GM12878 (cell line): ENCODE measurements at regions not wholly inside any gene's neighbourhood (a gene's known extent, or its start where the extent isn't known, plus 50 kb on each side); places are given as distances from the start of the nearest gene placed in this dataset.

Source experiments
- ATAC-seq: fragments of 200-7000 bp; cut with Tn5 transposase; 3 replicates; pipeline ENCODE4 v1.9.1; 2020; ENCODE audit warnings: mild to moderate bottlenecking, moderate library complexity
- BruUV-seq: library from RNA; stranded (reverse); fragments of 400-500 nt; replicated peaks from 2 replicates; lab custom pipeline; 2021; lab: Mats Ljungman, UMichigan
- CTCF ChIA-PET: fragments of 300-600 bp; sonication (Branson Sonifier 250); formaldehyde crosslinking; extraction: SDS; loops from one replicate; lab custom pipeline; 2021; ENCODE audit warnings: inconsistent platforms; lab: Yijun Ruan, JAX
- POLR2A ChIA-PET: fragments of 350-600 bp; formaldehyde crosslinking; extraction: SDS; loops from one replicate; lab custom pipeline; 2021; ENCODE audit warnings: inconsistent platforms; lab: Charles Lee
- RAD21 ChIA-PET: fragments of 300-600 bp; sonication (Branson Sonifier 250); formaldehyde crosslinking; loops from one replicate; lab custom pipeline; 2023; ENCODE audit warnings: antibody characterized with exemption; ENCODE audit not compliant: unreplicated experiment; lab: Charles Lee
- SMC1A ChIA-PET: fragments of 300-600 bp; sonication (Branson Sonifier 250); formaldehyde crosslinking; loops from one replicate; lab custom pipeline; 2023; ENCODE audit not compliant: unreplicated experiment, uncharacterized antibody; lab: Charles Lee
- DNase-seq: peaks from one replicate; pipeline ENCODE4 v3.0.0-alpha.2; 2011; ENCODE audit warnings: low read depth, low spot score
- FAIRE-seq: peaks from 3 replicates; lab custom pipeline; 2011; peaks lifted over from hg19 to GRCh38; lab: Jason Lieb, UNC
- H2AFZ ChIP-seq: 2 replicates; pipeline ENCODE4 v1.6.0; 2011; ENCODE audit warnings: low read depth, low read length, control low read depth; ENCODE audit not compliant: control insufficient read depth
- H3K27ac ChIP-seq: 2 replicates; pipeline ENCODE4 v1.5.1; 2011; ENCODE audit warnings: control low read depth; ENCODE audit not compliant: control insufficient read depth, insufficient read depth
- H3K27me3 ChIP-seq, 2 experiments: replicated peaks in 1 of 2; 2 replicates each; pipeline versions ENCODE4 v1.6.0 to v1.6.1; 2011; ENCODE audit warnings: low read length in 1 of 2; ENCODE audit not compliant: control insufficient read depth in 2 of 2, insufficient read depth in 2 of 2
- H3K36me3 ChIP-seq, 2 experiments: 2 replicates each; pipeline ENCODE4 v1.5.1; 2011; ENCODE audit warnings: low read length in 1 of 2; ENCODE audit not compliant: control insufficient read depth in 2 of 2, insufficient read depth in 2 of 2
- H3K4me1 ChIP-seq: 2 replicates; pipeline ENCODE4 v1.6.1; 2011; ENCODE audit warnings: mild to moderate bottlenecking, low read length, moderate library complexity, mixed read lengths; ENCODE audit not compliant: control insufficient read depth, insufficient read depth
- H3K4me2 ChIP-seq: 2 replicates; pipeline ENCODE4 v1.6.0; 2011; ENCODE audit warnings: control low read depth; ENCODE audit not compliant: control insufficient read depth, insufficient read depth
- H3K4me3 ChIP-seq: fragments of 200-600 bp; sonication (generic); 2 replicates; pipeline ENCODE4 v1.5.1; 2016
- H3K79me2 ChIP-seq: 2 replicates; pipeline ENCODE4 v1.6.0; 2011; ENCODE audit warnings: low read length; ENCODE audit not compliant: control insufficient read depth, insufficient read depth
- H3K9ac ChIP-seq: 2 replicates; pipeline ENCODE4 v1.8.0; 2011; ENCODE audit warnings: low read length, control low read depth, mixed read lengths; ENCODE audit not compliant: control insufficient read depth, insufficient read depth
- H3K9me3 ChIP-seq: replicated peaks from 3 replicates; pipeline ENCODE4 v1.5.1; 2011; ENCODE audit warnings: mild to moderate bottlenecking, low read length; ENCODE audit not compliant: control insufficient read depth, insufficient read depth
- H4K20me1 ChIP-seq: 2 replicates; pipeline ENCODE4 v1.6.0; 2011; ENCODE audit not compliant: control insufficient read depth, insufficient read depth
- BACH1 ChIP-seq: fragments of 450-650 bp; IDR thresholded peaks from 2 replicates; pipeline ENCODE4 v1.6.1; 2017; ENCODE audit warnings: mild to moderate bottlenecking, borderline replicate concordance
- CUX1 ChIP-seq: IDR thresholded peaks from 2 replicates; pipeline ENCODE4 v1.6.1; 2012; ENCODE audit warnings: improper control_type of control experiment, low read depth, low read length; ENCODE audit not compliant: insufficient replicate concordance
- EED ChIP-seq: sonication (generic); IDR thresholded peaks from 2 replicates; pipeline ENCODE4 v1.6.1; 2016; ENCODE audit warnings: antibody characterized with exemption, low read depth
- NKRF ChIP-seq: fragments of 450-650 bp; conservative IDR thresholded peaks from 2 replicates; pipeline ENCODE4 v1.6.1; 2017; ENCODE audit warnings: mild to moderate bottlenecking, moderate library complexity
- WGBS: methylation state at CpG from one replicate; pipeline ENCODE4 v1.1.6; 2016; ENCODE audit warnings: low lambda C conversion rate; ENCODE audit not compliant: insufficient replicate concordance, insufficient coverage; ENCODE audit errors: missing lambda C conversion rate; 5-methylcytosine and 5-hydroxymethylcytosine counted together
- in situ Hi-C: fragments of 300-500 bp; cut with MboI; formaldehyde crosslinking; loops from 9 replicates; pipeline ENCODE4 v1.14.3; 2018; ENCODE audit warnings: mixed read lengths
- intact Hi-C: fragments of 100-400 bp; cut with micrococcal nuclease; formaldehyde crosslinking; loops from one replicate; pipeline ENCODE4 v1.14.2; 2022; ENCODE audit not compliant: unreplicated experiment
- TF ChIP-seq, protein P1 (sequence below): fragments of 450-650 bp; IDR thresholded peaks from 2 replicates; pipeline ENCODE4 v1.6.1; 2018; ENCODE audit warnings: borderline replicate concordance, mild to moderate bottlenecking; ENCODE audit not compliant: partially characterized antibody
- TF ChIP-seq, protein P2 (sequence below): fragments of 450-650 bp; IDR thresholded peaks from 2 replicates; pipeline ENCODE4 v1.6.1; 2016; ENCODE audit warnings: mild to moderate bottlenecking, moderate library complexity, borderline replicate concordance
- TF ChIP-seq, protein P3 (sequence below): IDR thresholded peaks from 2 replicates; pipeline ENCODE4 v1.6.1; 2011; ENCODE audit warnings: mild to moderate bottlenecking, low read depth, low read length, moderate library complexity; ENCODE audit not compliant: insufficient replicate concordance

GRCh38 chr18:78546281-78546680, 433.3 kb upstream of the SALL3 start:
- RAD21 ChIA-PET, result no interaction called here
- no peak overlapping the region for H2AFZ ChIP-seq
- H4K20me1 ChIP-seq, result no peaks in the 10 kb centered on the region
- no peaks in the 10 kb centered on the region for H3K4me1 ChIP-seq
- no peaks in the 10 kb centered on the region for H3K27me3 ChIP-seq
- H3K4me2 ChIP-seq, result no peak overlapping the region
- CTCF ChIA-PET, result no interaction called here
- DNase-seq, result no peak
- in situ Hi-C loops, result loop anchor here (25.0 kb wide), 1 partner anchor 416 kb away; no protein-coding TSS in a partner anchor
- H3K36me3 ChIP-seq, result no peaks in the 10 kb centered on the region
- no peak overlapping the region for H3K4me3 ChIP-seq
- no TSS peak for BruUV-seq
- no peak for ATAC-seq
- H3K9ac ChIP-seq, result no peak overlapping the region
- SMC1A ChIA-PET, result interaction anchor here (0.5 kb wide), 1 partner anchor 396 kb away, joined by 3 read pairs; no protein-coding TSS in a partner anchor
- no peaks in the 10 kb centered on the region for H3K79me2 ChIP-seq
- peaks cover 4% of the 10 kb centered on the region; the same call in 1 of the 3 replicates for H3K9me3 ChIP-seq
- no peak overlapping the region for H3K27ac ChIP-seq
- FAIRE-seq, result no peak
- intact Hi-C loops, result no loop called here
- POLR2A ChIA-PET, result no interaction called here
- 25% methylated on average over 5 of the region's 5 CpGs for WGBS
- TF ChIP-seq, protein P1, sequence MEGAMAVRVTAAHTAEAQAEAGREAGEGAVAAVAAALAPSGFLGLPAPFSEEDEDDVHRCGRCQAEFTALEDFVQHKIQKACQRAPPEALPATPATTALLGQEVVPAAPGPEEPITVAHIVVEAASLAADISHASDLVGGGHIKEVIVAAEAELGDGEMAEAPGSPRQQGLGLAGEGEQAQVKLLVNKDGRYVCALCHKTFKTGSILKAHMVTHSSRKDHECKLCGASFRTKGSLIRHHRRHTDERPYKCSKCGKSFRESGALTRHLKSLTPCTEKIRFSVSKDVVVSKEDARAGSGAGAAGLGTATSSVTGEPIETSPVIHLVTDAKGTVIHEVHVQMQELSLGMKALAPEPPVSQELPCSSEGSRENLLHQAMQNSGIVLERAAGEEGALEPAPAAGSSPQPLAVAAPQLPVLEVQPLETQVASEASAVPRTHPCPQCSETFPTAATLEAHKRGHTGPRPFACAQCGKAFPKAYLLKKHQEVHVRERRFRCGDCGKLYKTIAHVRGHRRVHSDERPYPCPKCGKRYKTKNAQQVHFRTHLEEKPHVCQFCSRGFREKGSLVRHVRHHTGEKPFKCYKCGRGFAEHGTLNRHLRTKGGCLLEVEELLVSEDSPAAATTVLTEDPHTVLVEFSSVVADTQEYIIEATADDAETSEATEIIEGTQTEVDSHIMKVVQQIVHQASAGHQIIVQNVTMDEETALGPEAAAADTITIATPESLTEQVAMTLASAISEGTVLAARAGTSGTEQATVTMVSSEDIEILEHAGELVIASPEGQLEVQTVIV, result no peak
- TF ChIP-seq BACH1 (no peak), CUX1 (no peak), EED (no peak), NKRF (no peak)
- TF ChIP-seq, protein P2, sequence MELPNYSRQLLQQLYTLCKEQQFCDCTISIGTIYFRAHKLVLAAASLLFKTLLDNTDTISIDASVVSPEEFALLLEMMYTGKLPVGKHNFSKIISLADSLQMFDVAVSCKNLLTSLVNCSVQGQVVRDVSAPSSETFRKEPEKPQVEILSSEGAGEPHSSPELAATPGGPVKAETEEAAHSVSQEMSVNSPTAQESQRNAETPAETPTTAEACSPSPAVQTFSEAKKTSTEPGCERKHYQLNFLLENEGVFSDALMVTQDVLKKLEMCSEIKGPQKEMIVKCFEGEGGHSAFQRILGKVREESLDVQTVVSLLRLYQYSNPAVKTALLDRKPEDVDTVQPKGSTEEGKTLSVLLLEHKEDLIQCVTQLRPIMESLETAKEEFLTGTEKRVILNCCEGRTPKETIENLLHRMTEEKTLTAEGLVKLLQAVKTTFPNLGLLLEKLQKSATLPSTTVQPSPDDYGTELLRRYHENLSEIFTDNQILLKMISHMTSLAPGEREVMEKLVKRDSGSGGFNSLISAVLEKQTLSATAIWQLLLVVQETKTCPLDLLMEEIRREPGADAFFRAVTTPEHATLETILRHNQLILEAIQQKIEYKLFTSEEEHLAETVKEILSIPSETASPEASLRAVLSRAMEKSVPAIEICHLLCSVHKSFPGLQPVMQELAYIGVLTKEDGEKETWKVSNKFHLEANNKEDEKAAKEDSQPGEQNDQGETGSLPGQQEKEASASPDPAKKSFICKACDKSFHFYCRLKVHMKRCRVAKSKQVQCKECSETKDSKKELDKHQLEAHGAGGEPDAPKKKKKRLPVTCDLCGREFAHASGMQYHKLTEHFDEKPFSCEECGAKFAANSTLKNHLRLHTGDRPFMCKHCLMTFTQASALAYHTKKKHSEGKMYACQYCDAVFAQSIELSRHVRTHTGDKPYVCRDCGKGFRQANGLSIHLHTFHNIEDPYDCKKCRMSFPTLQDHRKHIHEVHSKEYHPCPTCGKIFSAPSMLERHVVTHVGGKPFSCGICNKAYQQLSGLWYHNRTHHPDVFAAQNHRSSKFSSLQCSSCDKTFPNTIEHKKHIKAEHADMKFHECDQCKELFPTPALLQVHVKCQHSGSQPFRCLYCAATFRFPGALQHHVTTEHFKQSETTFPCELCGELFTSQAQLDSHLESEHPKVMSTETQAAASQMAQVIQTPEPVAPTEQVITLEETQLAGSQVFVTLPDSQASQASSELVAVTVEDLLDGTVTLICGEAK, result no peak
- TF ChIP-seq, protein P3, sequence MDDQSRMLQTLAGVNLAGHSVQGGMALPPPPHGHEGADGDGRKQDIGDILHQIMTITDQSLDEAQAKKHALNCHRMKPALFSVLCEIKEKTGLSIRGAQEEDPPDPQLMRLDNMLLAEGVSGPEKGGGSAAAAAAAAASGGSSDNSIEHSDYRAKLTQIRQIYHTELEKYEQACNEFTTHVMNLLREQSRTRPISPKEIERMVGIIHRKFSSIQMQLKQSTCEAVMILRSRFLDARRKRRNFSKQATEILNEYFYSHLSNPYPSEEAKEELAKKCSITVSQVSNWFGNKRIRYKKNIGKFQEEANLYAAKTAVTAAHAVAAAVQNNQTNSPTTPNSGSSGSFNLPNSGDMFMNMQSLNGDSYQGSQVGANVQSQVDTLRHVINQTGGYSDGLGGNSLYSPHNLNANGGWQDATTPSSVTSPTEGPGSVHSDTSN, result no peak
